ENCODE measurements at regions not wholly inside any gene's neighbourhood (a gene's known extent, or its start where the extent isn't known, plus 50 kb on each side); places are given as distances from the start of the nearest gene placed in this dataset.

- H3K9me3 ChIP-seq (ENCODE audit: control insufficient read depth in 1 of 2, insufficient read depth in 1 of 2, low read depth in 1 of 2, low read length in 2 of 2): peaks cover 0 to 8% of the 10 kb centered on the region in 2 experiments; a peak in 2 of 4 replicates
- ATAC-seq (no peak), DNase-seq (ENCODE audit: low read depth, low spot score) (no peak)
- no peak overlapping the region for H3K9ac ChIP-seq (ENCODE audit: low read length)
- H3K27me3 ChIP-seq (ENCODE audit: insufficient read depth, low read length): no peaks in the 10 kb centered on the region
- no peaks in the 10 kb centered on the region for H3K9me2 ChIP-seq (ENCODE audit: insufficient read depth)
- H3K79me2 ChIP-seq (ENCODE audit: insufficient read depth, low read length): no peaks in the 10 kb centered on the region
- H3K27ac ChIP-seq (ENCODE audit: low read depth, low read length): no peak overlapping the region
- no peak overlapping the region for H2AFZ ChIP-seq (ENCODE audit: low read depth, low read length, poor library complexity, severe bottlenecking)
- H4K20me1 ChIP-seq (ENCODE audit: insufficient read depth): no peaks in the 10 kb centered on the region
- no TSS peak for BruUV-seq (replicated peaks)
- no peak overlapping the region for H3K4me2 ChIP-seq (ENCODE audit: low read length)
- no peaks in the 10 kb centered on the region for H3K4me1 ChIP-seq (ENCODE audit: control insufficient read depth in 1 of 2, insufficient read depth in 2 of 2, low read length in 2 of 2)
- no peaks in the 10 kb centered on the region for H3K36me3 ChIP-seq (ENCODE audit: control insufficient read depth in 1 of 2, insufficient read depth in 2 of 2, low read length in 2 of 2)
- ChIA-PET RAD21 (ENCODE audit: low non-redundant PET in 1 of 2, low total read pairs in 2 of 2, uncharacterized antibody in 2 of 2, unreplicated experiment in 2 of 2) (no interaction called here), CTCF (no interaction called here), POLR2A (no interaction called here)
- intact Hi-C loops (cut with micrococcal nuclease): no loop called here
- no peak overlapping the region for H3K4me3 ChIP-seq (replicated peaks in 1 of 2; ENCODE audit: low read depth in 1 of 2, low read length in 2 of 2)
- TF ChIP-seq JUND (IDR thresholded peaks at IDR 0.05) (no peak), FOSL1 (IDR thresholded peaks at IDR 0.05; ENCODE audit: low read depth) (no peak), MAX (IDR thresholded peaks at IDR 0.05) (no peak), SP1 (IDR thresholded peaks at IDR 0.05; ENCODE audit: low read depth) (no peak)
Measured at GRCh38 chr1:181172082-181172481, 83.6 kb downstream of the IER5 start.

- Histone ChIP-seq H3K27ac (ENCODE audit: low read depth, low read length) (no peak overlapping the region), H4K20me1 (ENCODE audit: insufficient read depth) (no peaks in the 10 kb centered on the region), H3K4me2 (ENCODE audit: low read length) (no peak overlapping the region), H3K4me1 (ENCODE audit: control insufficient read depth in 1 of 2, insufficient read depth in 2 of 2, low read length in 2 of 2) (no peaks in the 10 kb centered on the region), H3K4me3 (replicated peaks in 1 of 2; ENCODE audit: low read depth in 1 of 2, low read length in 2 of 2) (no peak overlapping the region), H3K36me3 (ENCODE audit: control insufficient read depth in 1 of 2, insufficient read depth in 2 of 2, low read length in 2 of 2) (no peaks in the 10 kb centered on the region), H3K79me2 (ENCODE audit: insufficient read depth, low read length) (no peaks in the 10 kb centered on the region), H2AFZ (ENCODE audit: low read depth, low read length, poor library complexity, severe bottlenecking) (no peak overlapping the region), H3K9me2 (ENCODE audit: insufficient read depth) (no peaks in the 10 kb centered on the region), H3K27me3 (ENCODE audit: insufficient read depth, low read length) (no peaks in the 10 kb centered on the region), H3K9ac (ENCODE audit: low read length) (no peak overlapping the region), H3K9me3 (ENCODE audit: control insufficient read depth in 1 of 2, insufficient read depth in 1 of 2, low read depth in 1 of 2, low read length in 2 of 2) (peaks cover 0 to 8% of the 10 kb centered on the region in 2 experiments; a peak in 2 of 4 replicates)
- BruUV-seq (replicated peaks): no TSS peak
- CTCF ChIA-PET: no interaction called here
- no peak for ATAC-seq
- TF ChIP-seq SRF (IDR thresholded peaks at IDR 0.05; ENCODE audit: low read depth) (no peak), SP1 (IDR thresholded peaks at IDR 0.05; ENCODE audit: low read depth) (no peak), EZH2phosphoT487 (IDR thresholded peaks at IDR 0.05; ENCODE audit: borderline replicate concordance) (no peak), EZH2 (IDR thresholded peaks at IDR 0.05) (no peak), ZNF274 (IDR thresholded peaks at IDR 0.05; ENCODE audit: low read depth, low read length) (no peak)
- intact Hi-C loops (cut with micrococcal nuclease): no loop called here
- DNase-seq (ENCODE audit: low read depth, low spot score): no peak
- POLR2A ChIA-PET: no interaction called here
- RAD21 ChIA-PET (ENCODE audit: low non-redundant PET in 1 of 2, low total read pairs in 2 of 2, uncharacterized antibody in 2 of 2, unreplicated experiment in 2 of 2): no interaction called here
Measured at GRCh38 chr1:181173761-181174447, 85.4 kb downstream of the IER5 start.
